SK-N-MC (cell line): ENCODE measurements at regions not wholly inside any gene's neighbourhood (a gene's known extent, or its start where the extent isn't known, plus 50 kb on each side); places are given as distances from the start of the nearest gene placed in this dataset.

Source experiments
- EZH2 ChIP-seq: fragments of 200-600 bp; sonication (generic); IDR thresholded peaks from one replicate; pipeline ENCODE4 v1.6.1; 2017; ENCODE audit warnings: antibody characterized with exemption
- POLR2AphosphoS5 ChIP-seq: IDR thresholded peaks from 2 replicates; pipeline ENCODE4 v1.6.1; 2012; ENCODE audit warnings: mild to moderate bottlenecking, low read depth, low read length, borderline replicate concordance

GRCh38 chrX:45360571-45360970 lies 159.9 kb upstream of the DIPK2B start:
- TF ChIP-seq POLR2AphosphoS5 (no peak), EZH2 (no peak)
